Muscle layer of colon (tissue), 2 donors: ENCODE measurements at regions not wholly inside any gene's neighbourhood (a gene's known extent, or its start where the extent isn't known, plus 50 kb on each side); places are given as distances from the start of the nearest gene placed in this dataset.

ENCODE experiments used
- H3K27ac ChIP-seq: one replicate; pipeline ENCODE4 v1.7.0; 2013; ENCODE audit warnings: low read depth, mild to moderate bottlenecking, low read length, moderate library complexity
- H3K27me3 ChIP-seq, 2 donors: one replicate each; pipeline ENCODE4 v1.7.0; 2013; ENCODE audit warnings: low read length in 2 of 2, mild to moderate bottlenecking in 2 of 2; ENCODE audit not compliant: insufficient read depth in 2 of 2, control insufficient read depth in 1 of 2
- H3K36me3 ChIP-seq: one replicate; pipeline ENCODE4 v1.7.0; 2013; ENCODE audit warnings: mild to moderate bottlenecking, low read length; ENCODE audit not compliant: insufficient read depth
- H3K4me1 ChIP-seq: one replicate; pipeline ENCODE4 v1.7.0; 2013; ENCODE audit warnings: mild to moderate bottlenecking, low read length; ENCODE audit not compliant: insufficient read depth
- H3K4me3 ChIP-seq, 2 donors: one replicate each; pipeline ENCODE4 v1.7.0; 2013; ENCODE audit warnings: low read length in 2 of 2, low read depth in 1 of 2, mild to moderate bottlenecking in 1 of 2, moderate library complexity in 1 of 2
- H3K9ac ChIP-seq: one replicate; pipeline ENCODE4 v1.7.0; 2013; ENCODE audit warnings: low read length
- H3K9me3 ChIP-seq: one replicate; pipeline ENCODE4 v1.7.0; 2013; ENCODE audit warnings: mild to moderate bottlenecking, low read length
- donor health status: abdominal sarcoma.
- donor health status: Adenocarcinoma of cecum.

- Histone ChIP-seq H3K4me1 (no peaks in the 10 kb centered on the region), H3K27ac (no peak overlapping the region), H3K9ac (no peak overlapping the region), H3K9me3 (no peaks in the 10 kb centered on the region), H3K36me3 (no peaks in the 10 kb centered on the region), H3K27me3 (no peaks in the 10 kb centered on the region), H3K4me3 (no peak overlapping the region)
Observed at GRCh38 chr3:102571720-102572384, 137.0 kb downstream of the ZPLD1 start.

GRCh38 chr3:102573483-102574028 is 138.7 kb downstream of the ZPLD1 start:
- no peaks in the 10 kb centered on the region for H3K4me1 ChIP-seq
- no peak overlapping the region for H3K9ac ChIP-seq
- no peaks in the 10 kb centered on the region for H3K36me3 ChIP-seq
- no peak overlapping the region for H3K4me3 ChIP-seq
- no peaks in the 10 kb centered on the region for H3K9me3 ChIP-seq
- H3K27ac ChIP-seq, result no peak overlapping the region
- no peaks in the 10 kb centered on the region for H3K27me3 ChIP-seq

DNA sequence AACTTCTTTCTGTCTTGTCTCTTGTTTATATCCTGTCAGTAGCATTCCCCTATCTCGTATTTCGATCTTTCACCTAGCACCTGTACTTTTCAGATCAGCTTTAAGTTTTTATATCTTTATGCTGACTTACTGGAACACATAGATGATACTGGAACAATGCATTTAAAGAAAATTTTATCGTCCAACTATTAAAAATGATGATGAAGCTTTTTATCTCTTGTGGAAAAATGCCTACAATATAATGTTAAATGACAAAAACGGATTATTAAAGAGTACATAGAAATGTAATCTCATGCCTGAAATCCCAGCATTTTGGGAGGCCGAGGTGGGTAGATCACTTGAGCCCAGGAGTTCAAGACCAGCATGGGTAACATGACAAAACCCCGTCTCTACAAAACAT is 139.5 kb downstream of the ZPLD1 start:
- Histone ChIP-seq H3K36me3 (no peaks in the 10 kb centered on the region), H3K9me3 (no peaks in the 10 kb centered on the region), H3K4me1 (no peaks in the 10 kb centered on the region), H3K4me3 (no peak overlapping the region), H3K27me3 (no peaks in the 10 kb centered on the region), H3K9ac (no peak overlapping the region), H3K27ac (no peak overlapping the region)

- Histone ChIP-seq H3K4me3 (no peak overlapping the region), H3K9ac (no peak overlapping the region), H3K27me3 (no peaks in the 10 kb centered on the region), H3K36me3 (no peaks in the 10 kb centered on the region), H3K9me3 (no peaks in the 10 kb centered on the region), H3K4me1 (no peaks in the 10 kb centered on the region), H3K27ac (no peak overlapping the region)
Observed at GRCh38 chr3:102576651-102577050, 141.8 kb downstream of the ZPLD1 start.

DNA sequence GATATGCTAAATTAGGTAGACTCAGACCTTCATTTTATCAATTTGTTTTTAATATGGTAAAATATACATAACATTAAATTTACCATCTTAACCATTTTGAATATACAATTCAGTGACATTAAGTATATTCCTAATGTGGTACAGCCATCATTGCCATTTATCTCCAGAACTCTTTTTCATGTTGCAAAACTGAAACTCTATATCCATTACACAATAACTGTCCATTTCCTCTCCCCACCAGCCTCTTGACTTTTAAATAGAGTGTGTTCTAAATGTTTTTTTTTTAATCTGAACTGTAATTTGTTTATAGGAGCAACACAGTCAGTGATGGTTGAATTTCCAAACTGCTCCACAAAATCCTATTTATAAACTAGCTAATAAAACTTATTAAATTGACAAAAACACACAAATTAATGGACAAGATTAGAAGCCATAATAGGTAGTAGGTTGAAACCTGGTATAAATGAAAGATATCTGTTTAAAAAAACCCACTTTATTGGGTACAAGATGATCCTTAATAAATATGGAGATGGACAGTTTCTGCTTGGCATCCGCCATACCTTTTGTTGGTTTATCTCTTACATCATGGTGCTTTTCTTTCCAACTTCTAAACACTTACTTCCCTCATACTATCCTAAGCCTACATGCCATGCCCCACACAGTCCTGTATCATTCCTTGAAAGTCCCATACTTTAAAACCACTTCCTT is 142.4 kb downstream of the ZPLD1 start:
- Histone ChIP-seq H3K27ac (no peak overlapping the region), H3K4me1 (no peaks in the 10 kb centered on the region), H3K27me3 (no peaks in the 10 kb centered on the region), H3K4me3 (no peak overlapping the region), H3K9me3 (no peaks in the 10 kb centered on the region), H3K36me3 (no peaks in the 10 kb centered on the region), H3K9ac (no peak overlapping the region)

GRCh38 chr3:102580760-102581159 is 145.9 kb downstream of the ZPLD1 start:
- Histone ChIP-seq H3K9me3 (no peaks in the 10 kb centered on the region), H3K9ac (no peak overlapping the region), H3K4me1 (no peaks in the 10 kb centered on the region), H3K27ac (no peak overlapping the region), H3K27me3 (no peaks in the 10 kb centered on the region), H3K4me3 (no peak overlapping the region), H3K36me3 (no peaks in the 10 kb centered on the region)

GRCh38 chr3:102586485-102586884 is 151.7 kb downstream of the ZPLD1 start:
- Histone ChIP-seq H3K4me3 (no peak overlapping the region), H3K4me1 (no peaks in the 10 kb centered on the region), H3K36me3 (no peaks in the 10 kb centered on the region), H3K9ac (no peak overlapping the region), H3K27me3 (no peaks in the 10 kb centered on the region), H3K27ac (no peak overlapping the region), H3K9me3 (no peaks in the 10 kb centered on the region)

DNA sequence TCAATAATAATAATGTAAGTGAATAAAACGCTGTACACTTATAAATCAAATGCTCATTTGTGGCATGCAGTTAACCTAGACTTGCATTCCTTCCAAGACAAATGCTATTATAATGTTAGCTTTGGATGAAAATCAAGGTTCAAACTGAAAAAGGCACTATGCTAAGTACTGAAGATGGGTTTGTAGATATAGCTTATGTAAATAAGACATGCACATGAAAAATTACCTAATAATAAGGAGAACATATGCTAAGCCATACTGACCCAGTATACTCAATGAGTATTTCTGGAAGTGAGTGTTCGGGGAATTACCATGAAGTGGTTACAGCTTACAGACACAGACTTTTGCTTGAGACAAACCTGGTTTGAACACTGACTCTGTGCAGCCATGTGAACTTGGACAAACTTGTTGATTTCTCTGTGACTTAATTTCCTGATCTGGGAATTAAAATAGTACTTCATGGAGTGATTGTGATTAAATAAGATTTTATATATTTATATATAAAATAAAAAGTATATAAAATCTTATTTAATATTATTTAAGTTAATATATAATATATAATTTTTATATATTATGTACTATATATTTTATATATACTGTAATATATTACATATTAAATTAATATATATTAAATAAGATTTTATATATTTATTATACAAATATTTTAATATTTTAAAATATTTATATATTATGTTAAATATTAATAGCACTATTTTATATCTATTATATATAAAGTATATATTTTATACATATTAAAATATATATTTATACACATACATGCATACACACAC is 159.2 kb downstream of the ZPLD1 start:
- Histone ChIP-seq H3K9ac (no peak overlapping the region), H3K4me1 (no peaks in the 10 kb centered on the region), H3K27ac (no peak overlapping the region), H3K36me3 (no peaks in the 10 kb centered on the region), H3K9me3 (no peaks in the 10 kb centered on the region), H3K27me3 (no peaks in the 10 kb centered on the region), H3K4me3 (no peak overlapping the region)

DNA sequence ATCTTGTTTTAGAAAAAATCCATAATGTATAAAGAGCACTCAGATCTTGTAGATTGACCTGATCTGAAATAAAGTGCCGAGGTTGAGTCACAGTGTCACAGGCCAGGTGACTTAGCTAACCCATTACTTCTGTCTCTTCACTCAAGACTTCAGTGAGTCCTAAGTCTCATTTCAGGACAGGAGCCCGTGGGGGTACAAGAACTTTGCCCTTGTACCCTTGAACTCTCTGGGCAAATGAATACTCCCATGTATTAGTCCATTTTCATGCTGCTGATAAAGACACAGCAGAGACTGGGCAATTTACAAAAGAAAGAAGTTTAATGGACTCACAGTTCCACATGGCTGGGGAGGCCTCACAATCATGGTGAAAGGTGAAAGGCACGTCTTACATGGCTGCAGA is 160.2 kb downstream of the ZPLD1 start:
- Histone ChIP-seq H3K27me3 (no peaks in the 10 kb centered on the region), H3K9ac (no peak overlapping the region), H3K36me3 (no peaks in the 10 kb centered on the region), H3K4me3 (no peak overlapping the region), H3K27ac (no peak overlapping the region), H3K9me3 (no peaks in the 10 kb centered on the region), H3K4me1 (no peaks in the 10 kb centered on the region)

DNA sequence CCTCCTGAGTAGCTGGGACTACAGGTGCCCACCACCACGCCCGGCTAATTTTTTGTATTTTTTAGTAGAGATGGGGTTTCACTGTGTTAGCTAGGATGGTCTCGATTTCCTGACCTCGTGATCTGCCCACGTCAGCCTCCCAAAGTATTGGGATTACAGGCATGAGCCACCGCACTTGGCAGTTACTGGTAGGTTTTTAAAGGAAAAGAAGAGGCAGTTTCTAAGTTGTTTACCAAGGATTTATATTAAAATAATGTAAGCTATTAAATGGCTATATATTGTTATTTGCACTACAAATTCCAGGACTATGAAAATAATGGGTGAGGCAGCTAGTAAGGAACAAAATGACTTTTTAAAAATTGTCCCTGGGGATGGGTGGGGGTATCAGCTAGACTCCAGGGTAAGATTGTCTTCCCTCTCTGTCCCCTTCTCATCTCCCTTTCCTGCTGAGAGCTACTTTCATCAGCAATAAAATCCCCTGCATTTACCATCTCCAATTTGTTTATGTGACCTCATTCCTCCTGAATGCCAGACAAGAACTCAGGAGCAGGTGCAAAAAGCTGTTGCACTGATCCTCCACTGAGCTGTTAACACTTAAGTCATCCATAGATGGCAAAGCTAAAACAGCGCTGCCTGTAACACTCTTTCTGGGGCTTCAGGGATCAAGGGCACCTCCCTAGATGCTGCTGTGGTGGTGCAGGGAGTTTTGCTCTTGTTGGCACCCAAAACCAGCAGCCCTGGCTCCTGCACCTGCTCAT is 165.2 kb downstream of the ZPLD1 start:
- no peaks in the 10 kb centered on the region for H3K4me1 ChIP-seq
- H3K36me3 ChIP-seq, result no peaks in the 10 kb centered on the region
- no peak overlapping the region for H3K4me3 ChIP-seq
- H3K27ac ChIP-seq, result no peak overlapping the region
- no peak overlapping the region for H3K9ac ChIP-seq
- H3K27me3 ChIP-seq, result no peaks in the 10 kb centered on the region
- no peaks in the 10 kb centered on the region for H3K9me3 ChIP-seq

GRCh38 chr3:102605153-102605552 is 170.3 kb downstream of the ZPLD1 start:
- H3K27me3 ChIP-seq, result no peaks in the 10 kb centered on the region
- H3K9ac ChIP-seq, result no peak overlapping the region
- H3K4me1 ChIP-seq, result no peaks in the 10 kb centered on the region
- no peak overlapping the region for H3K27ac ChIP-seq
- no peak overlapping the region for H3K4me3 ChIP-seq
- no peaks in the 10 kb centered on the region for H3K9me3 ChIP-seq
- H3K36me3 ChIP-seq, result no peaks in the 10 kb centered on the region
